GM18909 (cell line): ENCODE measurements at regions not wholly inside any gene's neighbourhood (a gene's known extent, or its start where the extent isn't known, plus 50 kb on each side); places are given as distances from the start of the nearest gene placed in this dataset.
"Not testable (repeated sequence)": the region's sequence is repeated elsewhere in the genome, so short reads cannot be mapped to it uniquely, and the experiment has no call there.

Experiments
- ATAC-seq: cut with Tn5 transposase; IDR thresholded peaks from one replicate; pipeline ENCODE4 v1.9.1; 2021; ENCODE audit warnings: mild to moderate bottlenecking; ENCODE audit not compliant: unreplicated experiment, poor library complexity

DNA sequence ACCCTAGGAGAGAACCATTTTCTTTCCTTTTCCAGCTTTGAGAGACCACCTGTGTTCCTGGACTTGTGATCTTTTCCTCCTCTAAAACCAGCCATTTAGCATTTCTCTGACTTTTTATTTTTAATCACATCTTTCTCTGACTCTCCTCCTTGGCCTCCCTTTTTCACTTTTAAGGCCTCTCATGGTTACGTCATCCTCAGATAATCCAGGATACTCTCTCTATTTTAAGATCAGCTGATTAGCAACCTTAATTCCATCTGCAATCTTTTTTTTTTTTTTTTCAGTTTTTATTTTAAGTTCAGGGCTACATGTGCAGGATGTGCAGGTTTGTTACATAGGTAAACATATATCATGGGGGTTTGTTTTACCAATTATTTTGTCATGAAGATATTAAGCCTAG, 54.0 kb downstream of the RFPL4B start:
- no peak for ATAC-seq

DNA sequence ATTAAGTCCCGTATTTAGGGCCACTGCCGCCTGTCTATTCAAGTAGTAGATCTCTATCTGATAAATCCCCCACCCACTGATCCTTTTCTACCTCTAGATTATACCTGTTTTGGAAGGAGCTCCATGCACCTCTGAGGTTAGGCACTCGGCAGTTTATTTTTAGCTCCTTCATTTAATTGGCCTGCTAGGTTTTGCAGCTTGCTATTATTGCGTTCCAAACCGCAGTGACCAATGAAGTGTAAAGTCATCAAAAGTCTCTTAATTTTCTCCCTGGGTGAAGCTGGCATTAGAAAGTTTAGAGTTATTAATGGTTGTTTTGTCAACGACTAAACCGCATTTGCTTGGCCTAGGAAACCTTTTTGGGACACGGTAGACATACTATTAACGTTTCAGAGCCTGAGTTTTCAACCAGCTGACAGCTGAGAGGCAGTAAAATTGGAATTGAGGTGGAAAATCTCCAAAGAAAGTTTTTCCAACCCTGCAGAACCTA, 60.0 kb downstream of the RFPL4B start:
- no peak for ATAC-seq

DNA sequence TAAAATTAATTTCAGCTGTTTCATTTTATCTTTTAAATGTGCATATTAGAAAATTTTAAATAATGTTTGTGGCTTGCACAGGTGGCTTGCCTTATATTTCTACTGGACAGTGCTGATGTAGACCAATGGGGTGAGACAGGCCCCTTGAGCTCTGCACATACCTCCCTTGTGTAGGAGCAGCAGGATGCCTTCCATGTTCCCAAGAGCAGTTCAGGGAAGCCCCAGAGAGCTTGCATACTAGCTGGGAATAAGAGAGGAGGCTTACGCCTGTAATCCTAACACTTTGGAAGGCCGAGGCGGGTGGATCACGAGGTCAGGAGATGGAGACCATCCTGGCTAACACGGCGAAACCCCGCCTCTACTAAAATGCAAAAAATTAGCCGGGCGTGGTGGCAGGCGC, 61.4 kb downstream of the RFPL4B start:
- ATAC-seq: no peak

DNA sequence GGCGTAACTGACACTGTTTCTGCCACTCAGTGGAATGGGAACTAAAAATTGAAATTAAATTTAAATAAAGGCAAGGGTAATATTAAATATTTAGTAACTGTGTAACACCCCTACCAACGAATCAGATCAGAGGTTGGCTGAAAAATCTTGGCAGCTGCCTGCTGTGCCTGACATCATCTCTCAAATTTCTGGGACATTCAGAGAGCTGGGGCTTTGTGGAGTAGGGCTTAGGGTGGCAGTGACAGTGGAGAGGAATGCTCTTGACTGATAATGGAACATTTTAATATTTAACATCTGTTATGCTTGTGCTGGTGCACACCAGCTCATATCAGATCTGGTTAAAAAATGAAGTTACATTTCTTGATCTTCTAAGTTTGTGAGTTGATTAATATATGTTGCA, 62.2 kb downstream of the RFPL4B start:
- ATAC-seq: no peak

DNA sequence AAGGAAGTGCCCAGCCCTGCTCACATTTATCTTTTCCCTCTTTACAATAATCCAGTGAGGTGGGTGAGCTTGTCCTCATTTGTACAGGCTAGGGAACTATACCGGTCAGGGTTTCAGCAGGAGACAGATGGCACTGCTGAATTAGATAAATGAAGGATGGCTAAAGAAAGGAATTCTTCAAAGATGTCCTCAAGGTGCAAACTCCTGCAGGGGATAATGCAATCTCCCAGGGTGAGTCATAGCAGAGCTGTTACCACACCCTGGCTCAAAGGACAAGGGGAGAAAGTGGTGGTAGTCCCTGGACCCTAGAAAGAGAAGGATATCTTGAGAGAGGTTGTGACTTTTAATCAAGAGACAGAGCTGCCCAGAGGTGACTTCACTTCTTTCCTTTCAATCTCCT, 66.7 kb downstream of the RFPL4B start:
- ATAC-seq: no peak

DNA sequence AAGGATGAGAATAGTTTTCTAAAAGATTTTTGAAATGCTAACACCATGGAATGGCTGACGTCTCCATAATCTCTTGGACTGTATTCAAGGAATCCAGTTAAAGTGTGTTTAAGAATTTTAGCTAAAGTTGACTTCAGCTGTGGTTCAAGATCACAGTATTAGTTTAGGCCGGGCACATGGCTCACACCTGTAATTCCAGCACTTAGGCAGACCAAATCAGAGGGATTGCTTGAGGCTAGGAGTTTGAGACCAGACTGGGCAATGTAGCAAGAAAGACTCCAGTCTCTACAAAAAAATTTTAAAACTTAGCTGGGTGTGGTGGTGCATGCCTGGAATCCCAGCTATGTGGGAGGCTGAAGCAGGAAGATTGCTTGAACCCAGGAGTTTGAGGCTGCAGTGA, 68.2 kb downstream of the RFPL4B start:
- ATAC-seq: no peak

DNA sequence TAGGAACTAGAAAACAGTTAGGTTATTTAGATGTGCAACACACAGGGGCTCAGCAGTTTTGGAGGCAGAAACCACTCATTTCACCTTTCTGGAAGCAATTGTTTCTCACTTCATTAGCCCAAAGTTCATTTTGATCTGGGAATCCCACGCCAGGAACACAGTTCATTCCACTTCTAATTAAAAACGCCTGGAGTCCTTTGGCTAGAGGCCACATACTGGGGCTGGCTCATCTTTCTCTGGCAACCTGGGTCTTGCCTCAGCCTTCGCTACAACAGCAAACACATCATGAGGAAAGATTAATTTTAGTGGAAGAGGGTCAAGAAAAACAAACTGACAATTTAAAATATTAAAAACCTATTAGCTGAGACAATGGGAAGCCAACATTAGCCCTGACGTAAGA, 69.7 kb downstream of the RFPL4B start:
- ATAC-seq: no peak

DNA sequence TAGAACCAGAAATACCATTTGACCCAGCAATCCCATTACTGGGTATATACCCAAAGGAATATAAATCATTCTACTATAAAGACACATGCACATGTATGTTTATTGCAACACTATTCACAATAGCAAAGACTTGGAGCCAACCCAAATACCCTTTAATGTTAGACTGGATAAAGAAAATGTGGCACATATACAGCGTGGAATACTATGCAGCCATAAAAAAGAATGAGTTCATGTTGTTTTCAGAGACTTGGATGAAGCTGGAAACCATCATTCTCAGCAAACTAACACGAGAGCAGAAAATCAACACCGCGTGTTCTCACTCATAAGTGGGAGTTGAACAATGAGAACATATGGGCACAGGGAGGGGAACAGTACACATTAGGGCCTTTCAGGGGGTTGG, 79.9 kb downstream of the RFPL4B start:
- not testable (repeated sequence) for ATAC-seq

DNA sequence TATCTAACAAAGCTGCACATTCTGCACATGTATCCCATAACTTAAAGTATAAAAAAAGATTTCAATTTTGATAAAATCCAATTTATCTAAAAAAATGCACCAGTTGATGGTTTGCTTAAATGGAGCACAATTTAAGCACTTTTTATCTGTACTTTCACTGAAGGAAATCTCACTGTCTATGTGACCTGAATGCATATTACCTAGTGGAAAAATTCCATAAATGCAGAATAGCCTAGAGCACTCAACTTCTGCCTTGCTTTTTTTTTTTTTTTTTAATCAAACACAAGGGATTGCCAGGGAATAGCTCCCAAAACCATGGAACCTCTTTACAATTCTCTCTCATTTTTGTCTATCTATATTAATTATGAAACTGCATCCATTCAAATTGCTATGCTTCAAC, 80.4 kb downstream of the RFPL4B start:
- ATAC-seq: no peak

DNA sequence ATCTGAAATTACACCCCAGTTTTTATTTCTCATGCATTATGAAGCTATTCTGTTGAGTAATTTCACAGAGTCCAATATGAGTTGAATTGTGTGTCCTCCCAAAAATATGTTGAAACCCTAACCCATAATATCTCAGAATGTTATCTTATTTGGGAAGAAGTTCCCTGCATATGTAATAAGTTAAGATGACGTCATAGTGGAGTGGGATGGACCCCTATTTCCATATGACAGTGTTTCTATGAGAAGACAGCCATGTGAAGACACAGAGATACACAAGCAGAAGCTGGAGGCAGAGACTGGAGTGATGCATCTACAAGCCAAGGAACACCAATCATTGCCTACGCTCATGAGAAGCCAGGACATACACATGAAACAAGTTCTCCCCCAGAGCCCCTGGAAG, 81.3 kb downstream of the RFPL4B start:
- no peak for ATAC-seq

DNA sequence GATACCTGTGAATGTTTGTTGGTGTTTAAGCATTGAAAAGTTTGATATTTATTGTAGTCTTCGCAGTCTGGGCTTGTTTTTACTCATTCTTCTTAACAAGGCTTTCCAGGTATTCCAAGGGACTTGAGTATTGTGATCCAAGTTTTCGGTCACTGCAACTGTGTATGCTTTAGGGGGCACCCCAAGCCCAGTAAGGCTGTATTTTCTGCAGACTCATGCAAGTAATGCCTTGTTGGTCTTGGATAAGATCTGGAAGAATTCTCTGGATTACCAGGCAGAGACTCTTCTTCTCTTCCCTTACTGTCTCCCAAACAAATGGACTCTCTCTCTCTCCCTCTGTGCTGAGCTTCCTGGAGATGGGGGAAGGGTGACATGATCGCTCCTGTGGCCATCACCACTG, 82.1 kb downstream of the RFPL4B start:
- no peak for ATAC-seq

DNA sequence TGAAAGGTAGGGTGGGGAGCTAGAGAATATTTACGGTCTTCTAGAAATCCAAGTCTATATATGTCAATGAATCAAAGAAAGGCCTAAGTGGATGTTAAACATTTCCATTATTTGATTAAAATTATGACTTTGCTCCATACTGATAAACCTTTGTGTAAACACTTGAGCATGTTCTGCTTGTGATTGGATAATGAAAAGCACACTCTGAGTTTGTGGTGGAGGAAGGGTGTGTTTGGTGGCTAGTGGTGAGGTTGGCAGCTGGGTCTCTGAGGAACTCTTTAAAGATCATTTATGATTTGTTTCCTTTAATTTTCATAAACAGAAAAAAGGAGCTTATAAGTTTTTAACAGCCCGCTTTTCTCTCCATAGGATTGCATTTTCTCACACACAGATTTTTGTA, 84.7 kb downstream of the RFPL4B start:
- no peak for ATAC-seq

DNA sequence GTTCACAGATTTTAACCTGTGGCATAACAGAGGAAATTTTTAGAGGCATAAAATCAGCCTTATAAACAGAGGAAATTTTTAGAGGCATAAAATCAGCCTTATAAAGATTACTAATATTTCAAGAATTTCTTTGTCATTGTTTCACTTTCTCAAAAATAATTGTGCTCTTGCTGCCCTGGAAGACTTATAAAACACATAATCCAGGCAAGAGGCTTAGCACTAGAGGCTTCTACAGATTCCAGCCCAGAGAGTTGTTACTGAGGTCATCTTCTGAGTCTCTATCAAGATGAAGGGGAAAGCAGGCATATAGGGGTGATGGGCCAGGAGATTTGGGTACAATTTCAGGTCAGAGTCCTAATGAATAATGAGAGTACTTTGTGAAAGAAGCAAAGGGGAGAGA, 85.7 kb downstream of the RFPL4B start:
- no peak for ATAC-seq

DNA sequence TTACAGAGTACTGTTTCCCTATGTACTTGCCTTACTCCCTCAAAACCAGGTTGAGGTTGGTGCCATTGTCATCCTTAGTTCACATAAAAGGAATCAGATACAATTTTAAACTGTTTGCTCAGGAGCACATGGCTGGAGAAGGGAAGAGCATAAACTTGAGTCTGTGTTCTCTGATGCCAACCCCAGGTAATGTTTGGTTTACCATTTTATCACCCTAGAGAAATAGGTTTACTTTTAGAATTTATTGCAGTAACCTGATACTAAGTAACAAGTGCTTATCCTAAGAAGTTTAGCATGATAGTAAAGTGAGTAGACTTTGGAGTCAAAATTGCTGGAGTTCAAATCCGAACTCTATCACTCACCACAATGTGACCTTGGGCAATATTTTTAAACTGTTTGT, 86.3 kb downstream of the RFPL4B start:
- no peak for ATAC-seq

DNA sequence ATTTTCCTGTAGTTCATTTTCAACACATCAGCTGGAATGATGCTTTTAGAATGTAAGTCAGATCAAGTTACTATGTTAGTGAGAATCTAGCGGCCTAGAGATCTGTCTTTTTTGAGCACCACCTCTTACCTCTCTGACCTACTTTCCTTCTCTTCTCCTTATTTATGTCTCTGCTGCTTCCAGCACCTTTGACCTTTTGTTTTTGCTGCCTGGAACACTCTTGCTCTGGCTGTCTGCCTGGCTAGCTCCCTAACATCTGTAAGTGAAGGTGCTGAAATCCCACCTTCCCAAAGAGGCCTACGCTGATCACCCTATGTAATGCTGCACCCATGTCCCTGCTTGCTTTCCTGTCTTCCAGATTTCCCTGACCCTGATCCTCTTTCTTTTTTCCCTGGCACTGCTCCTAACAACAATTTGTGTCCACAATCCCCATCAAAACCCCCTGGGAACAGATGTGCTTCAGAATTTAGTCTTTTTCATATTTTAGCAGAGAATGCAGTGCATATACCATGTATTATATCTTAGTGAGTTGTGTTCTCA, 87.8 kb downstream of the RFPL4B start:
- no peak for ATAC-seq

DNA sequence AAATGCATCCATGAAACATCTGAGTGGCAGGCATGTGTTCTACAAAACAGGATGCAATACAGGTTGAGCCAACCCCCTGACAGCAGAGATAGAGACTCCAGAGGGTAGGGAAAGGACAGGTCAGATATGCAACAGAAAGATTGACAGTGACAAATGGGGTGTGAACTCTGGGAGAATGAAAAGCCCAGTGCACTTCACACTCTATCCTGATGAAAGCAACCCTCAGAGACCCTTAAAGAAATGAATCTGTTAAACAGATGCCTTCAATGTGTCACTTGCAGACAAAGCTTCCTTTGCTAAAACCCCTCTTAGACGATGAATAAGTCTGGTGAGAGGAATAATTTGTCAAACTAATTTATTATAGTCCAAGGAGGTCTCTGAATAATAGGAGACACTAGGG, 89.9 kb downstream of the RFPL4B start:
- no peak for ATAC-seq

DNA sequence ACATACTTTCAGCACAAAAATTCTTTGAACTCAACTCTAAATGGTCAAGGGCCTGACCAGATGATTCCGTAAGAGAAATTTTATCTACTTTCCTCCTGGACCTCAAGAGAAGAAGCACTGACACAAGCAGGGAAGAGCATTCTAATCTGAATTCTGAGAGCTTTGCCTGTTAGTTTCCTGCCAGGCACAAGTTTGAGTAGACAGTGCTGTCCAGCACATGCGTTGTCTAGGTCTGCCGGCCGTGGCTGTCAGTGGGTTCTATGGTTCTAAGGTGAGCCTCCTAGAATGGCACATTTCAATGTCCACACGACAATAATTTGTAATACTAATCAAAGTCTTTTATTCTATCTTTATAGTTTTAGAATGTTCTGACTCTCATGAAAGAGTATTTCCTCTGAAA, 91.9 kb downstream of the RFPL4B start:
- no peak for ATAC-seq

DNA sequence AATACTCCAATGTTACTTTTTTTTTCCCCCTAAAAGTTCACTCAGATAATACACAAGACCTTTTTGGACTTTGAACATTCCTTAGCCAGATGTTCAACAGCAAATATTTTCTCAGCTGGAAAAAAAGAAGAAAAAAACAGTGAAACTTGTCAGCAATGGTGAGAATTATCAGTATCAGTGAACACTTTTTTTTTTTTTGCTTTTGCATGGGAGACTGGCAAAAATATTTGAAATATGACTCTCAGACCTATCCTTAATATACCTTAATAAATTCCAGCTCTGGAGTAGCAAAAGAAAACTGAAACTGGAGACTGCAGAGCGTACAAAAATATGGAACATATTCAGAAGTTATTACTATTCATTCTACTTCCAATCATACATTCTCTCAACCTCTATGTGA, 92.3 kb downstream of the RFPL4B start:
- no peak for ATAC-seq

DNA sequence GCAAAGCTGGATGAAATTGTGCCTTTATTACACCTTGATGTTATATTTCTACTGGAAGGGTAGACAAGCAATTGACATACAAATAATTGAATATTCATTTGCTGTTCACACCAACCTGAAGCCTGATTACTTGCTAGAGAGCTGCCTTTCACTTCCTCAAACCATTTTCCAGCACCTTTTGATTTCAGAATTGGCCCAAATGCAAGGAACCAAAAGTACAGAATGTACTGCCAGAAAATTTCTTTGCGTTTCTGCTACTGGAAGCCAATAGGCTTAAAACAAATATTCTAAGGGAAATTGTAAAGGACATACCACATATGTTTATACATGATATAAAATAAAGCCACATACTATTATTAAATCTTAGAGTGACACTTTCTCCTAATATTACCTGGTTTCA, 94.5 kb downstream of the RFPL4B start:
- ATAC-seq: no peak

DNA sequence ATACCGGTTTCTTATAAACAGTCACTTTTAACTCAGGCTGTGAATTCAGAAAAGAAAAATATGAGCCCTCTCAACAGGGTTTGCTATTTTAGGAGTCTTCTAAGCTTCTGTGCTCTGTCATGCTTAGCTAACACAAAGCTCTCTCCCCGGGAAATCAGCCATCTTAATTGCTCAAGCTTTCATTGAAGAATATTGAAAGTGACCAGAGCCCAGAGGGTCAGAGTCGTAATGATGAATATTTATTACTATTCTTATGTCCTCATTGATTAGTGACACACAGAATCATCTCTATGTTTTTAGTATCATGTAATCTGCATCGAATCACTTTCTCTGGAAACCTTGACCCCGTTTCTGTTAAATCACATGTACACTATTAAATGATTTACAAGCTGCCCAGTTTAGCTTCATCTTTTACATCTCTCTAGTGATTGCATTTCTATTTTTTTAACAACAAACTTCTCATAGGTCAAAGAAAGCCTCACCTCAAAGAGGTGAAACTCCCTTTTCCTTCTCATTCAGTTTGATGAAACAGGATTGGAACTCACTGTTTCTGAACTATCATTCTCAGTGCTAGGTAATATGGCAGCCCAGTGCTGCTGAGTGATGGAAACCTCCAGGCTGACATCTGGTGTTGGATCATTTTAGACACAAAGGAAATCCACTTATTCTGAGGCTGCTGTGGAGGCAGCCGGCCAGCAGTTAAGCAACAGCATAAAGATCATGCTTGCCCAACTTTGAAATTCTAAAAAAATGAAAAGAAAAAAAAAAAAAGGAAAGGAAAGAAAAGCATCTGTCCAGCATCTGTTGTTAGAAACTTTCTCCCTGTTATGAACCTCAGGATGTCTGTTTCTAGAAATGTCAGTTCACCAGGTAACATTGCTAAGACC, 96.3 kb downstream of the RFPL4B start:
- no peak for ATAC-seq

DNA sequence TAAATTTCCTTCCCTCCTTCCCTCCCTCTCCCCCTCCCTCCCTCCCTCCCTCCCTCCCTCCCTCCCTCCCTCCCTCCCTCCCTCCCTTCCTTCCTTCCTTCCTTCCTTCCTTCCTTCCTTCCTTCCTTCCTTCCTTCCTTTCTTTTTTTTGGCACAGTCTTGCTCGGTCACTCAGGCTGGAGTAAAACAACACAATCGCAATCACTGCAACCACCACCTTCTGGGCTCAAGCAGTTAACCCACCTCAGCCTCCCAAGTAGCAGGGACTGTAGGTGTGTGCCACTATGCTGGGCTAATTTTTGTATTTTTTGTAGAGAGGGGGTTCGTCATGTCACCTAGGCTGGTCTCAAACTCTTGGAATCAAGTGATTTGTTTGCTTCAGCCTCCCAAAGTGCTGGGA, 101.7 kb downstream of the RFPL4B start:
- not testable (repeated sequence) for ATAC-seq

DNA sequence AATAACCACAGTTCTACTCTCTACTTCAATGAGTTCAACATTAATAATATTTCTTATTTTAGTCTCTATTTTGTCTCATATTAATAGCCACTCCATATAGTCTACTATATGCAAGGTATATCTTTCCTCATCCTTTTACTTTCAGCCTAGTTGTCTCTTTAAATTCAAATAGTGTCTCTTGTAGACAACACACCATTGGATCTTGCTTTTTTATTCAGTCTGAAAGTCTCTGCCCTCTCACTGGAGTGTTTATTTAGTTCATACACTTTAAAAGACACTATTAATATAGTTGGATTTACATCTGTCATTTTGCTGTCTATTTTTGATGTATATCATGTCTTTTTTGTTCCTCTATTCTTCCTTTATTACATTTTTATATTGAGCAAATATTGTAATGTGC, 103.5 kb downstream of the RFPL4B start:
- ATAC-seq: no peak
